HG03354 (cell line): ENCODE measurements at regions not wholly inside any gene's neighbourhood (a gene's known extent, or its start where the extent isn't known, plus 50 kb on each side); places are given as distances from the start of the nearest gene placed in this dataset.

ENCODE experiments used
- ATAC-seq: cut with Tn5 transposase; IDR thresholded peaks from one replicate; pipeline ENCODE4 v1.9.1; 2021; ENCODE audit warnings: mild to moderate bottlenecking; ENCODE audit not compliant: unreplicated experiment, poor library complexity, severe bottlenecking

DNA sequence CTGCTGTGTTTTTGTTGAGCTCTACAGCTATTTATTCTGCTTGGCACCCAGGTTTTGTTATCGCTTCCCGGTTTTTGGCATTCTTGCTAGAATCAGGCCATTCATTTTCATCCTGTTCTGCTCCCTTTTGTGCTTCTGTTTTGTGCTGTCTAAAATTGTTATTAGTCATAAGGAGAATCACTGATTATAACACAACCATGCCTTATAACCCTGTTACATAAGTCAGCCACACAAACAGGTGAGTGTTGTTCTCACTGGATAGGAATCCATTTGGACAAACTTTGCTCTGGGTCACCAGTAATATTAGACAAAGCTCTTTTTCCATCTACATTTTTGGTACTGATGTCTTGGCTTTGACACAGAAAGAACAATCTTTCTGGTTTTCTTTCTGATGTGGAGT, 622.8 kb downstream of the PSAT1 start:
- ATAC-seq: no peak

DNA sequence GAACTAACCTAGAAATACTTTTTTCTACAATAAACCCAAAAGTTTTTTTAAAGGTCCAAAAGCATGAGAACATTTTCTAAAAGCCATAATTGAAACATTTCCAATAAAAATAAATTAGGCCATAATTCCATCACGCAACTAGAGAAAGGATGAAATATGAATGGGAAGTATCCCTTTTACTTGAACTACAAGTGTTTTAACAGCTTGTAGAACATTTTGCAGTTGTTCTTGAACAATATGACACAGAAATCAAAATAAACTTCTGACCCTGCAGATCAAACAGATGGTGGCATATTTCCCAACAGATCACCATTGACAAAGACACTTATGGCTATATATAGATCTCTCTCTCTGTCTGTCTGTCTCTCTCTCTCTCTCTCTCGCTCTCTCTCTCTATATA, 624.4 kb downstream of the PSAT1 start:
- ATAC-seq: no peak

DNA sequence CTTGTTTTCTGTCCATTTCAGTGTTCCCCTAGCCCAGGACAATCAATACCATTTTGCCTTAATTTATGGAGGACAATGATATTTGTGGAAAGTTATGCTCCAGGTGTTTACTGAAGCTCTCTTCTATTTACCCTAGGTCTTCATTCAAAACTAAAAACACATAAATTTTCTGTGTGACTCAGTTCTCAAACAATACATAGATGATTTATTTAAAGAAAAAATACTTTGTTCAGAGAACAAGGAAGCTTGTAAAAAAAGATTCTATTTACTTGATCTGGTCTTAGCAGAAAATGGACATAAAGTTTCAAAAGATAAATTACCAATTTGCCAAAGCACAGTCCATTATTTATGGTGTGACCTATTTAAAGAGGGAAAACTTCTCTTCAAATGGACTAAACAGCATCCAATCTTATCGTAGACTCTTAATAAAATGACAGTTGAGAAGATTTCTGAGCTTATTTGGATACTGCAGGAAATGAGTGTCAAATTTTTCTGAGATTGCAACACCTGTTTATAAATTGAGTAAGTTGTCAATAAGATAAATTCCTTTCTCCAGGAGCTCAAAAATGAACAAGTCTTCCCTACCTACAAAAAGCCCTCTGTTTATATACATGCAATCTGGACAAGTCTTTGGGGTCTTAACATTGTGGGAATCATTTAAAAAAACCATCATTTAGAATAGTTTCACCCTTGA, 627.2 kb downstream of the PSAT1 start:
- ATAC-seq: no peak

DNA sequence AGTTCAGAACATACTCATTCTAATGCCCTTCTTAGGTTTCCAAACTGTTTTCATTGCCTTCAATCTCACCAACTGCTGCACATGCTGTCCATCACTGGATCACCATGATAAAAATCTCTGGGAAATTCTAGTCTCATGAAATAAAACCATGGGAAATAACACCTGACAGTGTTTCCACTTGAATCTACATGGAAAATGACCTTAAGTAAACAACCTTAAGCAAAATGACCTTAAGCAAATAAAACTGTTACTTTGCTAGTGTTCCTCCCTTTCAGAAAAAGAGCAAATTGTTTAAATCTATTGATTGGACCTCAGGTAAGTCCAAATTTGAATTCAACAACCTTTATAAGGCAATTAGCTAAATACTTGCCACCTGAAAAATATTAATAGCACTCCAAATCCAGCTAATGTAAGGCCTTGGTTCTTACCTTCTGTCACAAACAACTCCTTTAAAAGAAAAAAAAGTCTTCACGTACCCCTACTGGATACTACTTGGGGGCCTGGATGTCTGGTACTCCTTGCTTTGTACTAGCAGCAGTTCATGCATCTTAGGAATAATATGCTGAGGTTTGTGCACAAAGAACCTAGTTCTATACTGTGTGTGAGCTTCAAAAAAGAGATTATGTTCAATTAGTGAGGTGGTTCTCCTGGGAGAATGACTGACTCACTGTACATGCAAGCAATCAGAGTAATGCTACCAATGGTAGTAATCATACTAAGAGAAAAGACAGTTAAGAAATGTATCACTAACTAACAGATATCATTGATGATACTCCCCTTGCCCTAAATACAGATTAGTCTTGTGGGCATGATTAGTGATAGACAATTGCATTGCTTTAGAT, 630.4 kb downstream of the PSAT1 start:
- ATAC-seq: no peak

DNA sequence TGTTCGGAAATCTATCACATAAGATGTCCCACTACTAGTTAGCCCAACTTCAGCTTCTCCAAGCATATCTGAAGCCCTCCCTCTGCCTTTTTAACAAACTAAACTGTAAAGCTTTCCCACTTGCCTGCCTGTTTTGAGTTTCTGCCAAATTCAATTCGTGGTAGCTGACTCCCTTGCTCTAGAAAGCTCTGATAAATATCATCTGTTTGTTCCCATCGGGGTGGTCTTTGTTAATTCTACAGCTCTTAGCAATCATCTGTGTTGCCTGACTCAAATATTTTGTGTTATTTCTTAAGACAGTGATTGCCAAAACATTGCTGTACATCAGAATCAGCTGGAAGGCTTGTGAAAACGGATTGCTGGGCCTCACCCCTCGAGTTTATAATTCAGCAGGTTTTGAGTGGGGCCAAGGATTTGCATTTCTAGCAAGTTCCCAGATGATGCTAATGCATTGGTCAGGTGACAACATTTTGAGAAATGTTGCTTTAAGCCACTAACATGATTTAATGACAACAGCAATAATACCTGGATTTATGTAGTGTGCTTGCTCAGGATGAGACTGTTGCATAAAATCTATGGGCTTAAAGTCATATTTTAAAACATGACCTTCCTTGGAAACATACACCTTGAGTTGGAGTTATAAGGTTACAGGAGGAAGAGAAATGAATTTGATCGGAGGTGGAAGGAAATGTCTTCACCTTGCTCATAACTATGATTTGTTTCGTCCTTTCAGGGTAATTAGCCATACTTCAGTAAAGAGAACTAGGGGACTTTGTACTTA, 631.9 kb downstream of the PSAT1 start:
- no peak for ATAC-seq

DNA sequence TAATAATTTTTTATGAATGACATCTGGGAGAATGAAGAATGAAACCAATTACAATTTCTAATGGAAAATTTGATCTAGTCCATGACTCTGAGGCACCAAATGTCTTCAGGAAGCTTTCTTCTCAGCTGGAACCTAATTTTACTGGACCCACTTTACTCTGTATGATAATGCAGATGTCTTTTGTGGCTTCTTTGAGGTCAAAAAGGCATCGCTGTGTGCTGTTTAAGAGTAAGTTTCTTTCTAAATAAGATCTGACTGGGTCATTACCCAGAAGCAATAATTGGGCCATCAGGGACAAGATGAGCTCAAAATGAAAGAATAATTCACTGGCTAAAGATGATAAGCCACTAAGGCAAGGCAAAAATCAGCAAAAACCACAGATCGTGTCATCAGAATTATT, 633.4 kb downstream of the PSAT1 start:
- ATAC-seq: no peak

DNA sequence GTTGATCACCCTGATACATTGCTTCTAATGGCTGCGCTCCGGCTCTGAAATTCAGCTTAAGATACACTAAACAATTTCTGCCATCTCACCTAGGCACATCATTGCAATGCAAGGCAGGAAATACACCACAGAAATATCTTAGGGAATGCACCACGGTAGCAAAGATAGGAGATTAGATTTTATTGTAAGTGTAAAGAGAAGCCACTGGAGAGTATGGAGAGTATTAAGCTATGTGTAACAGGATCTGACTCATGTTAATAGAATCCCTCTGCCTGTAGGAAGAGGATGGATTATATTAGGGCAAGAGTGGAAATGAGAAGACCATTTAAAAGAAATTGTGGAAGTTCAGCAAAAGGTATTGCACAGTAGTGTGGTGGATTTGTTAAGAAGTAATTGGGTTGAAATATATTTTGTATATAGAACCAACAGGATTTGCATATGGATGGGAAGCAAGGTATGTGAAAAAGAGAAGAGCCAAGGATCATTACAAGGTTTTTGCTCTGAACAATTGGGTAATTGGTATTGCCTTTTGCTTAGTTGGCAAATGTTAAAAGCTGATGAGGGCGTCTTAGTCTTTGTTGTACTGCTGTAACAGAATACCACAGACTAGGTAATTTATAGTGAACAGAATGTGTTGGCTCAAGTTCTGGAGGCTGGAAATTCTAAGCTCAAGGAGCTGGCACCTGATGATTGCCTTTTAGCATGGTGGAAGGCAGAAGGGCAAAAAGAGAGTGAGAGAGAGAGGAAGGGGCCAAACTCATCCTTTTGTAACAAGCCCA, 636.1 kb downstream of the PSAT1 start:
- ATAC-seq: no peak

DNA sequence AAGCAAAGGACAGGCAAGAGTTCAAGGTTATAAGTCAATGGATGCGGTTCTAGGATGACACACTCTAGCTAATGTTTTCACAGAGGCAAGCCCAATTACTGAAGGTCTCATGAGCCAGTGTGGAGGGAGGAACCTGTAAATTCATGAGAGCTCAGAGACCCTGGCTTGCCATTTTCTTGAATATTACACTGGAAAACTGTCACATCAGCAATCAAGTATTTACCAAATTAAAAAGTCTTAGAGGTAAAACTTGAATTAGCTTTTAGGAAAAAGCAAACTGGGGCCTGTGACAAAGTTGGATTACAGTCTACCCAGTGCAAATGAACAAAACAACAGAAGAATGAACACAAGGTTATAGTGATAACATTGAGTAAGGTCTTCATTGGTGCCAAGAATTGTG, 636.9 kb upstream of the TLE4 start:
- ATAC-seq: no peak

DNA sequence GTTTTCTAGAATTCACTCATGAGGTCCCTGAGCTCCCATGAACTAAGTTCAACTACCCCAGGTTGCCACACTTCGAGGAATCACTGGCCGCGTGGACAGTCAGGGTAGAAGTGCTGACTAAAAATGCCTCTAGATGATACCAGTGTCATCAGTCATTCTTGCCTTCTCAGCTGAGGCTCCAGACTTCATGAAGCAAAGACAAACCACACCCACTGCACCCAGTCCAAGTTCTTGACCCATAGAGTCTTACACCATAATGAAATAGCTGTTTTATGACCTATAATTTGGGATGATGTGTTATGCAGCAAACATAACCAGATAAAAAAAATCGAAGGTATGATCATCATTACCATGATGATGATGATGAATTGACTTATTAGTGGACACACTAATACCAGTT, 632.9 kb upstream of the TLE4 start:
- ATAC-seq: no peak

DNA sequence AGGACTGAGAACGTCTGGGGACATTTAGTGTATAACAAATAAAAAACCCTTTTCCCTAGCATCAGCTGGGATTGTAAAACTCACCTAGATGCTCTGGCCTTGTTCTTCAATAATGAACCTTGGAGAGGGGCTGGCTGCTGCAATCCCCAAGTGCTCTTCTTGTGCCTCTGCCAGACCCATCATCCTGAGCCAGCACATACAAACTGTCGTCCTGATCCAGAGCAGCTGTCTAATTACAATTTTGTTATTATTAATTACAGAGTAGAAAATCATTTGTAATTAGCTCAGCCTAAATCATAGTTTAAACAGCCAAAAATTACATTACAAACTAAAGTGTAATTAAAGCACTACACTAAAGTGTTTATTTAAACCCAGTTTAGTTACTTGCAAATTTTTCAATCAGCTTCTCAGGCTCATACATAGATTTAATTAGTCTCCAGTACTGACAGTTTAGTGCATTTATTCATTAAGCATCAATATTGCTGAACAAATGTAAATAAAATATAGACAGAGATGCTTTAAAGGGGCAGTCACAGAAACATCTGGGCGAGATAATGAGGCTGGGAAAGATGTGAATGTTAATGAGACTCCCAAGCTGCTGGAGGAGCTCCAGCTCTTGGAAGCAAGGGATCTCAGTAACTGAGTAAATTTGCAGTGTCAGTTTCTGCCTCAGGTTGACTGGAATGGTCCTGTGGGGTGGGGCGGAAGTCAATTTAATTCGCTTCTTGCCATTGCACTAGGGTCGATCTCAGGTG, 632.3 kb upstream of the TLE4 start:
- no peak for ATAC-seq

DNA sequence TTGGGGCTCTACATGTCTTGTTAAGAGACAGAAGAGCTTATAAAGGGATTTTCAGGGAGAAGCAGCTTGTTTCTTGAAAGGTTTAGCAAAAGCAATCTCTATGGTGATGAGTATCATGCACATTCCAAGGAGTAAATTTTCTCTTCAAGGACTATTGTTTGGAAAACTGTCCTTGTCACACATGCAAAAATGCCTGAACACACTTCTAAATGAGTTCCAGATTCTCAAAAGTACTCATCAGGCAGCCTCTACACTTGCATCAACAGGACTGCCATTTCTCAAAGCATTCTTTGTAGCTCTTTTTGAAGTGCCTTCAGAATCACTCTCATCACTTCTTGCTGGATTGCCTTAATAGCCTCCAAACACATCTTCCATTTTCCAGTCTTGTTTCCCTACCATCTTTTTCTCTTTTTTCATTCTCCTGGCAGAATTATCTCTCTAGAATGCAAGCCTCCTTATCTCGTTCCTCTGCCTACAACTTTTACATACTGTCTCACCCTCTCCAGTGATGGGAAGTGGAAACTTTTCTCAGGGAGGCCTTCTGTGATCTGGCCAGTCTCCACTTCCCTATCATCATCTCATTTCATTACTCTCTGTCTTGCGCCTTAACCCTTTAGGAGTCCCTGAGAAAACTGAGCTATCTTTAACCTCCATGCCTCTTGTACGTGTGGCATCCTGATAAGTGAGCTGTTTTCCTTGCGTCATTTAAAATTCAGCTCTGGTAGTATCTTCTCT, 631.5 kb upstream of the TLE4 start:
- no peak for ATAC-seq

DNA sequence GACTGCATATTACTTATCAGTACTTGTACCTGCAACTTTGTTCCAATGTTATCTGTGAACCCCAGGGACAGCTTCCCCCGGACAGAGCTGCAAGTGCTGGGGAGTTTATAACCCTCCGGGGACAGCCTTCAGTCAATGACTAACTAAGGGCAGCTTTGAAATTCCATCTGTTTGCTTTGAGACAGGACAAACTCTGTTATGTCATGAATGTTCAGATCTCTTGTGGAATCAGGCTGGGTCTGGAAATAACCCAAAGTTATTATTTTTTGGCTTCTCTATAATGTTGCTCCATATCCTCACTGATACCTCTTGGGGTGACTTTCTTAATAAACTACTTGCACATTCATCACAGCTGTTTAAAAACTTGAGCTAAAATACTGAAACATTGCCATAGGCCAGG, 617.5 kb upstream of the TLE4 start:
- no peak for ATAC-seq

DNA sequence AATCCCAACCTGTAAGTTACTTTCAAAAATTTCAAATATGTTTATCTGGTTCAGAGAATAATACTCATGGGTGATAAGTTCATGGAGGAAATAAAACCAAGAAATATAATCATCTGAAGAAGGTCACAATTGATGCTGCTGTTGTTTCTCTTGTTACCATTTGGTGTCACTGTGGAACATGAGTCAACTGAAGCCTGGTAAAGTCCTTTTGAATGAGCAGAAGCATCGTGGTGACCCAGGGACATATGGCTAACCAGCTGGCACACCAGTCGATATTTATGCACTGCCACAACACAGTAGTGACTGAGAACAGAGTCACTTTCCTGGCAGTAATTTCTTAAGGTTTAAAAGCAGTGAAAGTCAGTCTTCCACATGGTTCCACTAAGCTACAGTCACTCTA, 612.9 kb upstream of the TLE4 start:
- no peak for ATAC-seq

DNA sequence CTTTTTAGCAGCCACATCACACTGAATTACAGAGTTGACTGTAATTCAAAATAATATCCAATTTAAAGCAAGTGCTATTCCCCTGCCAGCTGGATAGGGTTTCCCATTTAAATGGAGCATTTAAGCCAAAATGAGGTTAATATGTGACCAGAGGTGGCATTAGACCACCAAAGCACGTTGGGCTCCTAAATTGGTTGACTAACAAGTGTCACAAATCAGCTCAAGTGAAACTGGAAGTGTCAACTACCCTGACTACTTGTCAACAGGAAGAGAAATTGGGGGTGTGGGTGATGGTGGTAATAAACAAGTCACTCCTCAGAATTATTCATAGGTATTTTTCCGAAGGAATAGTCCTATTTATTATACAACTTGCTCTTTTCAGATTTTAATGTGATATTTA, 609.6 kb upstream of the TLE4 start:
- no peak for ATAC-seq

DNA sequence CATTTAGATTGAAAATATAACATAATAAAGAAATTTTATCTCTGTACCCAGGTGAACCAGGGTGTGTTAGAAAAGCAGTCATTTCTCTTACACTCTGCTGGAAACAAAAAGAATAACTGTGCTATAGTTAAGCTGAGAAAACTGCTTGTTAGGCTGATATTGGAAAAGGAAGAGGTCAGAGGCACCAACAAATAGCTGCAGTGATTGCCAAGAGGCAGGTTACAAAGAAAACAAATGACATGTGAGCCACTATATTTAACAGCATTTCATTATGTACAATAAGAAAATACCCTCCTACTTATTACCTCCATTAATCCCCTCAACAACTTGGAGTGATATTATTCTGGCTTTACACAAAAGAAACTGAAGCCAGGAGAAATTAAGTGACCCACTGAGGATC, 607.9 kb upstream of the TLE4 start:
- ATAC-seq: no peak

DNA sequence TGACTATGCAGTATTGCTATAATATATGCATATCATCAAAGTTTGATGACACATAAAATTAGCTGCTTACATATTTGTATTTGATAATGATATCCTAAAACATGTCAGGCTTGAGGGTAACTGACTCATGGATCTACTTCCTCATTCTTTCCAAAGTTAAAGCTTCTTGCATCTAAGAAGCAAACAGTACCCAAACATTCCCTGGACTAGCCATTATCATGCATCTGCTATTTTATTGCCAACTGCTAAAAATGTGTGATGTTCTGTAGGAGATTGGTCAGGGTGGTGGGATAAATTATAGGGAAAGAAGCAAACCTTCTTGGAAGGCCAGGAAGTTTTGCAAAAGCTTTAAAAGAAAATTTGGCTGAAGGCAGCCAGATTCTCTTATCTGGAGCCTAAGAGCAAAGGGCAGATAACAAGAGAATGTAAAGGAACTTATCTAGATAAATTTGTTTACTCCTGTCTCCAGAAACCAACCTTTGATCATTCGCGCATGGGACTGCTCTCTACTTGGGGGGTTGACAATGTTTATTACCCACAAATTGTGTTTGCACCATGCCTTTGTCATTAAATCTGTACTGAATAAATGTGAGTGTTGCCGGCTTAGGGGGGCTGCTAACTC, 604.1 kb upstream of the TLE4 start:
- no peak for ATAC-seq

DNA sequence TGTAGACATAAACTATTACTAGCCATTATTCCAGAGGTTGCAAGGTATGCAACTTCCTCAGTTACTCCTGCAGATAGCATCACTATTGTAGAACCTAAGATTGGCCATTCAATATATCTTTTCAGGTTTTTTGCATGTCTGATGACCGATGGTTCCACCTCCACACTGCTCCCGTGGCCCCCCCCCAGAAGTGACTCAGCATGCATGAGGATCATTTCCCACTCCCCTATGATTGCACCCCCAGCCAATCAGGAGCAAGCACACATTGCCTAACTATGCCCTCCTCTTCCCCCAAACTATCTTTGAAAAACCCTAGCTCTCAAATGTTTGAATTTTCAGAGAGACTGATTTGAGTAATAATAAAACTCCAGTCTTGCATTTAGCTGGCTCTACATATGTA, 601.4 kb upstream of the TLE4 start:
- ATAC-seq: no peak

DNA sequence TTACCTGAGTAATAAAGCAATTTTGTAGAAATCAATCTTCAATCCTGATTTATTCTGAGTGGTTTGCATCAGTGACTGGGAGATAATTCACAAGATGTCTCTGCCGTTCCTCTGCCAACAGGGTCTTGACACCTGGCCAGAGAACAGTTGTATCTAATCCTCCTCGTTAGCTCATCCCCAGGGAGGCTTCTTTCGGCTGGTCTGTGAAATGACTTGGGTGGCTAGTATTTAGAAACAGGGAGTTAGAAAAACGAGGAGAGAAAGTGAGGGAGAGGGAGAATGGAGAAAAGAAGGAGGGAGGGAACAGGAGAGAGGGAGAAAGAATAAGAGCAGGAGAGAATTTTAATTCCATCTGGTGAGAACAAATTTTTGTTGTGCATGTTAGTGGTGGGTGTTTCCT, 600.2 kb upstream of the TLE4 start:
- no peak for ATAC-seq
